Brain microvascular endothelial cell (primary cell): ENCODE measurements at regions not wholly inside any gene's neighbourhood (a gene's known extent, or its start where the extent isn't known, plus 50 kb on each side); places are given as distances from the start of the nearest gene placed in this dataset.

ENCODE experiments used
- DNase-seq: peaks from one replicate; pipeline ENCODE4 v3.0.0-alpha.2; 2020
- H3K27ac ChIP-seq: fragments of 250-450 bp; sonication (Bioruptor Pico); 2 replicates; pipeline ENCODE4 v1.5.1; 2020; ENCODE audit warnings: mild to moderate bottlenecking, moderate library complexity
- H3K27me3 ChIP-seq: fragments of 250-450 bp; sonication (Bioruptor Pico); replicated peaks from 2 replicates; pipeline ENCODE4 v1.5.1; 2020; ENCODE audit warnings: mild to moderate bottlenecking
- H3K36me3 ChIP-seq: fragments of 250-450 bp; sonication (Bioruptor Pico); replicated peaks from 2 replicates; pipeline ENCODE4 v1.5.1; 2020; ENCODE audit warnings: mild to moderate bottlenecking
- H3K4me3 ChIP-seq: 2 replicates; pipeline ENCODE4 v1.5.1; 2011; ENCODE audit warnings: low read depth, mild to moderate bottlenecking, control low read depth, low read length, moderate library complexity
- in situ Hi-C: cut with HindIII; loops from 2 replicates; pipeline ENCODE4 v1.10.0; 2017; ENCODE audit warnings: low sequenced_read_pairs, low pct_ligation_motif_present
- TF ChIP-seq, protein P1 (sequence below): IDR thresholded peaks from 2 replicates; pipeline ENCODE4 v1.5.1; 2011; ENCODE audit warnings: low read depth, mild to moderate bottlenecking, moderate library complexity, low read length, control low read depth, inconsistent platforms; ENCODE audit errors: missing control alignments

DNA sequence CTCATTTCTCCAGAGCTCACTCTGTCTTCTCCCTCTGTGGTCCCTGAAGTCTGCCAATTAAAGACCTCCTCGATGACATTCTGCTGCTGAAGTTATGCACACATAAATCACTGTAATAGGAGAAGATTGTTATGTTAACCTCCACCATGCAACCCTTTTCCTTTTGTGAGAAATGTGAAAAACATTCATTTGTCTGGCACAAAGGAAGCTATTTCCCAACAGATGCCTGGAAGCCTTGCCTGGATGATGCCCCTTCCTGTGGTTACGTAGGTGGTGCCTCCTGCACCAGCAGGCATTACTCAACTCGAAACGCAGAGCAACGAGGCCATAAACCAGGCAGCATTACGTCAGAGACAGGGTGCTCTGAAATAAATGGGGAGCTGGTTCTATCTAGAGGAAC is 327.4 kb upstream of the ZNF507 start:
- no peak for DNase-seq
- H3K27ac ChIP-seq: no peak overlapping the region
- in situ Hi-C loops: no loop called here
- TF ChIP-seq, protein P1, sequence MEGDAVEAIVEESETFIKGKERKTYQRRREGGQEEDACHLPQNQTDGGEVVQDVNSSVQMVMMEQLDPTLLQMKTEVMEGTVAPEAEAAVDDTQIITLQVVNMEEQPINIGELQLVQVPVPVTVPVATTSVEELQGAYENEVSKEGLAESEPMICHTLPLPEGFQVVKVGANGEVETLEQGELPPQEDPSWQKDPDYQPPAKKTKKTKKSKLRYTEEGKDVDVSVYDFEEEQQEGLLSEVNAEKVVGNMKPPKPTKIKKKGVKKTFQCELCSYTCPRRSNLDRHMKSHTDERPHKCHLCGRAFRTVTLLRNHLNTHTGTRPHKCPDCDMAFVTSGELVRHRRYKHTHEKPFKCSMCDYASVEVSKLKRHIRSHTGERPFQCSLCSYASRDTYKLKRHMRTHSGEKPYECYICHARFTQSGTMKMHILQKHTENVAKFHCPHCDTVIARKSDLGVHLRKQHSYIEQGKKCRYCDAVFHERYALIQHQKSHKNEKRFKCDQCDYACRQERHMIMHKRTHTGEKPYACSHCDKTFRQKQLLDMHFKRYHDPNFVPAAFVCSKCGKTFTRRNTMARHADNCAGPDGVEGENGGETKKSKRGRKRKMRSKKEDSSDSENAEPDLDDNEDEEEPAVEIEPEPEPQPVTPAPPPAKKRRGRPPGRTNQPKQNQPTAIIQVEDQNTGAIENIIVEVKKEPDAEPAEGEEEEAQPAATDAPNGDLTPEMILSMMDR: no peak
- H3K27me3 ChIP-seq: no peaks in the 10 kb centered on the region
- H3K36me3 ChIP-seq: no peaks in the 10 kb centered on the region
- no peak overlapping the region for H3K4me3 ChIP-seq

DNA sequence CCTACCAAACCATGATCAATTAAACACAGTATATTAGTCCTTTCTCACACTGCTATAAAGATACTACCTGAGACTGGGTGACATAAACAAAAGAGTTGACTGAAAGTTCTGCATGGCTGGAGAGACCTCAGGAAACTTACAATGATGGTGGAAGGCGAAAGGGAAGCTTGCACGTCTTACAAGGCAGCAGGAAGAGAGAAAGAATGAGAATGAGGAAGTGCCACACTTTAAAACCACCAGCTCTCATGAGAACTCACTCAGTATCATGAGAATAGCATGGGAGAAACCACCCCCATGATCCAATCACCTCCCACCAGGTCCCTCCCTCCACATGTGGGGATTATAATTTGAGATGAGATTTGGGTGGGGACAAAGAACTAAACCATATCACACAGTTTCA is 324.9 kb upstream of the ZNF507 start:
- no peaks in the 10 kb centered on the region for H3K27me3 ChIP-seq
- DNase-seq: no peak
- H3K4me3 ChIP-seq: no peak overlapping the region
- TF ChIP-seq, protein P1: no peak
- H3K36me3 ChIP-seq: no peaks in the 10 kb centered on the region
- H3K27ac ChIP-seq: no peak overlapping the region
- in situ Hi-C loops: no loop called here

DNA sequence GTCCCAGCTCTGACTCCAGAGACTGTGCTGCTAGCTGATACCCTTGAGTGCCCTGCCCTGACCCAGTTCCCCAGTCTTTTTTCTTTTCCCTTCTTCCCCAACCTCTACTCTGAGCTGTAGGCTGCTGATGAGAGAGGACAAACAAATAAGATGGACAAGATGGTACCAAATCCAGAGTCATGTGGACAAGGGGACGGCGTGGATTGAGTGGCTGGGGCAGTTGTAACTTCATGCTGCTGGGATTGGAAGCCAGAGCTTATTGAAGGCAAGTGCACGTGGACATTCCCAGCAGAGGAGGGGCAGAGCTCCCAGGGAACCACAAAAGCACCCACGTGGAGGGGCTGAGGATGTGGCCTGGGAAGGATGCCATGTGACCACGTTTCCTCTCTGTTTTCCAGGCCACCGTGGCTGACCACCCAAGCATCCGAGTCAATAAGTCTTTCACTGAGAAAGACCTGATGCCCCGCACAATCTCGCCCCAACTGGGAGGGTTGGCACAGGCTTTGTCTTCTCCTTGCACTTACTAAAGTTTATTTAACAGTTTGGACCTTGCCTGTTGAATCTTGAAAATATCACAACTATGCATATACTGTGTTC is 323.3 kb upstream of the ZNF507 start:
- in situ Hi-C loops: no loop called here
- DNase-seq: no peak
- Histone ChIP-seq H3K4me3 (no peak overlapping the region), H3K27me3 (no peaks in the 10 kb centered on the region), H3K27ac (no peak overlapping the region), H3K36me3 (no peaks in the 10 kb centered on the region)
- TF ChIP-seq, protein P1: no peak

DNA sequence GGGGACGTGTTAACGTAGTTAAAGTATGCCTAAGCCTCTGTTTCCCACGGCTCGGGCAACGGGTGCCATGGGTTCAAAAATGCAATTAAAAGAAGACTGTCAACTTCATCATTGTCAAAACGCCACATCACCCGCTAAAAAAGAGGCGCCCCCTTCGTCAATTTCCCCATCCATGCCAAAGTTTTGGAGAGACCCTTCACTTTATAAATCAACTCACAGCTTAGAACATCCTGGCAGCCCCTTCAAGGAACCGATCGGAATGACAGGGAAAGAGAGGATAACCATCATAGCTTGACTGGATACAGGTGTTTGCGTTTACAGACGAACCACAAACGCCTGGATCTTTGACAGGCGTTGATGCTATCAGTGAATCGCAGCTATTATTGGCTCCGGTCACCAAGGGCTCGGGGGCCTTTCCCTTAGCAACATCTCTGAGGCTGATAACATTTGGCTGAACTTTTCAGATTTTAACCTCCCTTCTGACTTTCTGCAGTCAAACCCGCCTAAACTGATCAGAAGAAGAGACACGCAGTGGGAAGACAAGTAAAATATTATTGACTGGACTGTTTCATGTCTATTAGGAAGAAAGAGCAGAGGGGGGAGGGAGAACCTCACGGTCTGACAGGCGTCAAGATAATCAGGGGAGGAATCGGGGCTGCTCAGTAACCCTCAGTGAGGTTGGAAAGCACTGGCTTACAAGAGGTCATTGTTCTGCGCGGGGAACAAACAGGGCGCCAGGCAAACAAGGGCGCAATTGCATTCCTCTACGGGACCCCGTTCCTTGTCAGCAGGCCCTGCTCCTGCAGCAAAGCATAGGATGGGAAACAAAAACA is 322.5 kb upstream of the ZNF507 start:
- TF ChIP-seq, protein P1: no peak
- H3K36me3 ChIP-seq: no peaks in the 10 kb centered on the region
- H3K27ac ChIP-seq: no peak overlapping the region
- no peak for DNase-seq
- no peaks in the 10 kb centered on the region for H3K27me3 ChIP-seq
- in situ Hi-C loops: no loop called here
- H3K4me3 ChIP-seq: no peak overlapping the region

DNA sequence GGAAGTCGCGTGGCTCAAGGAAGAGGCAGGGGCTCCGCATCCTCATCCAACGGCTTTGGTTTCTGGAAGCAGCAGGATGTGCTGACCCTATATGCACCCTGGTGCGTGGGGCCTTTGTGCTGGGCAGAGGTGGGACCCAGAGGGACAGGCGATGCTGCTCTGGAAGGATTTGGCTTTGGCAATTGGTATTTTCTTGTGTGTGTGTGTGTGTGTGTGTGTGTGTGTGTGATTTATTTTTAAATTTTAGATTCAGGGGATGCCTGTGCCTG is 321.9 kb upstream of the ZNF507 start:
- Histone ChIP-seq H3K27ac (no peak overlapping the region), H3K36me3 (no peaks in the 10 kb centered on the region), H3K27me3 (no peaks in the 10 kb centered on the region), H3K4me3 (no peak overlapping the region)
- TF ChIP-seq, protein P1: no peak
- in situ Hi-C loops: no loop called here
- no peak for DNase-seq

DNA sequence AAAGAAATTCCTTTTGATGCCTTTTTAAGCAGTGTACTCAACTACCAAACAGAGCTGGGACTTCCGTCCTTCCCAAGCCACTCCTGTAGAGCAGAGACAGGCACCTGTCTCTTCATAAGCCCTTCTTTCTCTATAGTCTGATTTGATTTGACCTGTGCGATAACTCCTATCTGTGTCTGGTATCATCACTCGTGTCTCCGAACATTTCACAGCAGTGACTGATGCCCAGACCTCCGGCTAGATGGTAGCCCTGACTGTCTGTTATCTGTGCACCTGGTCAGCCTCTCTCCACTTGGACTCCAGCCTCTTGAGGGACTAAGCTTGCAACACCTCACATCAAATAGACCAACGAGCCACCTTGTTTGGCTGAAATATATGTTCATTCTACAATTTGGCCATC is 316.2 kb upstream of the ZNF507 start:
- in situ Hi-C loops: no loop called here
- H3K27me3 ChIP-seq: no peaks in the 10 kb centered on the region
- no peak overlapping the region for H3K27ac ChIP-seq
- no peak overlapping the region for H3K4me3 ChIP-seq
- no peaks in the 10 kb centered on the region for H3K36me3 ChIP-seq
- no peak for DNase-seq
- TF ChIP-seq, protein P1: no peak
